Gastrocnemius medialis (tissue), 4 donors: ENCODE measurements at regions not wholly inside any gene's neighbourhood (a gene's known extent, or its start where the extent isn't known, plus 50 kb on each side); places are given as distances from the start of the nearest gene placed in this dataset.

Experiments
- ATAC-seq, 2 donors: fragments of 150-250 bp; one replicate each; pipeline ENCODE4 v1.9.1; 2016
- DNase-seq, 2 donors: peaks; one replicate each; pipeline ENCODE4 v3.0.0-alpha.2; 2019
- H3K27ac ChIP-seq, 4 donors: fragments of 200-600 bp; sonication (generic); 1 replicate in 1 of 4; 2 replicates in 3 of 4; pipeline ENCODE4 v1.5.1; 2016 to 2018; ENCODE audit warnings: mild to moderate bottlenecking in 2 of 4, moderate library complexity in 1 of 4
- H3K27me3 ChIP-seq, 3 donors: fragments of 200-600 bp; sonication (generic) in 2 of 3; 1 replicate in 1 of 3; 2 replicates in 2 of 3; pipeline versions ENCODE4 v1.5.1 to v1.6.0; 2016 to 2019; ENCODE audit warnings: mild to moderate bottlenecking in 1 of 3, moderate library complexity in 1 of 3
- H3K36me3 ChIP-seq, 2 donors: fragments of 200-600 bp; sonication (generic) in 1 of 2; one replicate each; pipeline ENCODE4 v1.5.1; 2017 to 2018
- H3K4me1 ChIP-seq, 2 donors: fragments of 200-600 bp; sonication (generic) in 1 of 2; one replicate each; pipeline ENCODE4 v1.5.1; 2016 to 2017; ENCODE audit warnings: mild to moderate bottlenecking in 2 of 2
- H3K4me3 ChIP-seq, 4 donors: fragments of 200-600 bp; sonication (generic) in 3 of 4; 1 replicate in 1 of 4; 2 replicates in 3 of 4; pipeline ENCODE4 v1.5.1; 2016 to 2019; ENCODE audit warnings: mild to moderate bottlenecking in 2 of 4
- H3K9me3 ChIP-seq, 3 donors: fragments of 200-600 bp; sonication (generic) in 2 of 3; 1 replicate in 1 of 3; 2 replicates in 2 of 3; pipeline ENCODE4 v1.5.1; 2016 to 2019
- CTCF ChIP-seq, 5 experiments: fragments of 450-650 bp in 3 of 5; fragments of 200-600 bp in 2 of 5; sonication (generic) in 2 of 5; IDR thresholded peaks in 4 of 5; conservative IDR thresholded peaks in 1 of 5; 1 replicate in 4 of 5; 2 replicates in 1 of 5; pipeline ENCODE4 v1.5.1; 2016 to 2019; ENCODE audit warnings: antibody characterized with exemption in 5 of 5, mild to moderate bottlenecking in 3 of 5, moderate library complexity in 3 of 5
- POLR2A ChIP-seq, 2 donors: fragments of 450-650 bp; IDR thresholded peaks; one replicate each; pipeline ENCODE4 v1.6.1; 2017; ENCODE audit warnings: antibody characterized with exemption in 2 of 2, mild to moderate bottlenecking in 2 of 2, moderate library complexity in 2 of 2
- in situ Hi-C, 4 donors: fragments of 200-750 bp; cut with MboI; loops; one replicate each; pipeline versions ENCODE4 v1.15.0 to v1.8.0; 2017; ENCODE audit warnings: low sequenced_read_pairs in 4 of 4
- intact Hi-C: fragments of 100-400 bp; cut with DNase I; formaldehyde crosslinking; loops from one replicate; pipeline ENCODE4 v1.15.1; 2023; ENCODE audit warnings: low total_unique reads

- in situ Hi-C loops (no loop called here), intact Hi-C loops (no loop called here)
- no peak for TF ChIP-seq POLR2A (IDR thresholded peaks at IDR 0.05)
- TF ChIP-seq CTCF (IDR thresholded peaks at IDR 0.05 in 4 of 5, conservative IDR thresholded peaks at IDR 0.05 in 1 of 5): no peak
- Histone ChIP-seq H3K9me3 (peaks cover 0 to 11% (median 0%) of the 10 kb centered on the region in 3 donors), H3K36me3 (no peaks in the 10 kb centered on the region), H3K27ac (no peak overlapping the region), H3K27me3 (no peaks in the 10 kb centered on the region), H3K4me1 (no peaks in the 10 kb centered on the region), H3K4me3 (no peak overlapping the region)
- DNase-seq (no peak), ATAC-seq (no peak)
These were observed 80.6 kb downstream of the NPTX2 start for GRCh38 chr7:98697485-98698240.

DNA sequence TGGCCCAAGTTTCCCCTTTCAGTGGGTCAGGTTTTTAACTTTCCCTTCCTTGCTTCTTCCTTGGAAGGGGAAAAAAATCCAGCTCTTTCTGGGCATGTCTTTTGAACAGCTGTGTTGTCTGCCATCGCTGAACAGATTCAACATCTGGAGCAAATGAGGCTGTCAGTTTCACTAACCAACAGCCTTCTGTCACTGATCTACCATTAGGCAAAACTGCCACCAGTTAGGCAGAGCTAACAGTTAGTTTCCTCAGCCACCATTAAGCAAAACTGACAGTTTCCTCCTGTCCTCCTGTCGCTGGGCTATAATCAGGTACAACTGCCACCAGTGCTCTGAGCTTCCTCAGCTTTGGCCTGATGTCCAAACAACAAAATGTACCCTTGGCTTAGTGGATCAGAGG, 81.9 kb downstream of the NPTX2 start:
- intact Hi-C loops: no loop called here
- in situ Hi-C loops: no loop called here
- no peak for TF ChIP-seq POLR2A (IDR thresholded peaks at IDR 0.05)
- no peak for TF ChIP-seq CTCF (IDR thresholded peaks at IDR 0.05 in 4 of 5, conservative IDR thresholded peaks at IDR 0.05 in 1 of 5)

GRCh38 chr7:98700533-98700932, 83.4 kb downstream of the NPTX2 start:
- no peaks in the 10 kb centered on the region for H3K36me3 ChIP-seq
- H3K9me3 ChIP-seq: peaks cover 0 to 6% (median 0%) of the 10 kb centered on the region in 3 donors
- H3K27me3 ChIP-seq: no peaks in the 10 kb centered on the region
- no peak for ATAC-seq
- no peaks in the 10 kb centered on the region for H3K4me1 ChIP-seq
- no peak for TF ChIP-seq CTCF (IDR thresholded peaks at IDR 0.05 in 4 of 5, conservative IDR thresholded peaks at IDR 0.05 in 1 of 5)
- no peak for TF ChIP-seq POLR2A (IDR thresholded peaks at IDR 0.05)
- intact Hi-C loops (no loop called here), in situ Hi-C loops (no loop called here)
- no peak for DNase-seq
- H3K27ac ChIP-seq: no peak overlapping the region
- H3K4me3 ChIP-seq: no peak overlapping the region

More for the DNA sequence above, 81.9 kb downstream of the NPTX2 start:
- Histone ChIP-seq H3K27me3 (no peaks in the 10 kb centered on the region), H3K36me3 (no peaks in the 10 kb centered on the region), H3K9me3 (peaks cover 0 to 6% (median 0%) of the 10 kb centered on the region in 3 donors), H3K4me3 (no peak overlapping the region), H3K27ac (no peak overlapping the region), H3K4me1 (no peaks in the 10 kb centered on the region)
- DNase-seq (no peak), ATAC-seq (no peak)

DNA sequence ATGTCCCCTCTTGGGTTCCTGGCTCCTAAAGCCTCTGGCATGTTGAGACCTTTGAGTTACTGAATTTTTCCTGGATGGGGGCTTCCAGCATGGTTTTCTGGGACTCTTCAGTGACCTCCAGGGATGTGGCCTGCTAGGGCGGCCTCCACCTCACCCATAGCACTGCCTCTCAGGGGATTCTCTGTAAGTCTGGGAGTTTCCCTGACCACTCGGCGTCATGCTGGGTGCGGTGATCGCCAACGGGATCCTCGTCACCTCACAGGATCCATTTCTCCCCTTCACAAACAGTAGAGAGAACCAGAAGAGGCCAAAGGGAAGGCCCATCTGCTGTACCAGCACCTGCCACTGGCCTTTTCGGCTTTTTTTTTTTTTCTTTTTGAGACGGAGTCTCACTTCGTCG, 84.3 kb downstream of the NPTX2 start:
- in situ Hi-C loops: no loop called here
- DNase-seq: no peak
- Histone ChIP-seq H3K9me3 (peaks cover 0 to 6% (median 0%) of the 10 kb centered on the region in 3 donors), H3K4me1 (no peaks in the 10 kb centered on the region), H3K4me3 (no peak overlapping the region), H3K36me3 (no peaks in the 10 kb centered on the region), H3K27ac (no peak overlapping the region), H3K27me3 (no peaks in the 10 kb centered on the region)
- TF ChIP-seq CTCF (IDR thresholded peaks at IDR 0.05 in 4 of 5, conservative IDR thresholded peaks at IDR 0.05 in 1 of 5) (no peak), POLR2A (IDR thresholded peaks at IDR 0.05) (no peak)
- intact Hi-C loops: no loop called here
- no peak for ATAC-seq
